ENCODE measurements at regions not wholly inside any gene's neighbourhood (a gene's known extent, or its start where the extent isn't known, plus 50 kb on each side); places are given as distances from the start of the nearest gene placed in this dataset.

DNA sequence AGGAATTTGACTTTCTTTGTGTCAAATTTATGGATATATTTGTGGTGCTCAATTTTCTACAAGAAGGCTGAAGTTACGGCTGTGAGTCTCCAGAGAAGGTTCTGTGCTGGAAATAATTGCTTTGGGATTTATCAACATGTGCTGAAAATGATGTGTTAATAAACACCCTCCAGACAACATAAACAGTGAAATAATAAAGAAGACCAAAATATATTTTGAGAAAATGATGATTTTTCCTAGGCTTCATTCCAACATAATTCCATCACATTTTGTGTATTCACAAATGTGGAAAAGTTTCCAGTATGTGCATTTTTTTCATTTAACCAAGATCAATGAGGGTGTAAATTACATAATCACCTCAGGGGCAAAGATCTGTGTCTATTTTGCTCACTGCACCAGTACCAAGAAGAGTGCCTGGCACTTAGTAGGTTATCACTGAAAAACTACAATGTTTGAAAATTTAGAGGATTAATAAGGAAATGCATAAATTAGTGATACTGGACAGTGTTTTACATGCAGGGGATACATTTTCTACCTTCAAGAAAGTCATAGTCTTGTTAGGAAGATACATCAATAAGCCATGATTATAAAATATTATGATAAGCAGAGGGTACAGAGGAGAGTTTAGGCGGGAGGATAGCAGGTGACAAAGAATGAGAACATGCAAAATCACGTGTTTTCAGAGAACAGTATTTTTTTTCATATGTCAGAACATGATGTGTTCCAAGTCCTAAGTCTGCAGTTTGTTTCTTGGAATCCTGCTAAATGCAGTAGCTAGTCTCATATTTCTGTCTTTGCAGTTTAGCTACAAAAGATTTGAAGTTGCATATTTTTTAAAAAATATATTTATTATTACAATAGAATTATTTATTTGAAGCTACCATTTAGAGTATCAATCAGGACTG is 127.6 kb upstream of the DLGAP1 start:
- TF ChIP-seq, protein P1, sequence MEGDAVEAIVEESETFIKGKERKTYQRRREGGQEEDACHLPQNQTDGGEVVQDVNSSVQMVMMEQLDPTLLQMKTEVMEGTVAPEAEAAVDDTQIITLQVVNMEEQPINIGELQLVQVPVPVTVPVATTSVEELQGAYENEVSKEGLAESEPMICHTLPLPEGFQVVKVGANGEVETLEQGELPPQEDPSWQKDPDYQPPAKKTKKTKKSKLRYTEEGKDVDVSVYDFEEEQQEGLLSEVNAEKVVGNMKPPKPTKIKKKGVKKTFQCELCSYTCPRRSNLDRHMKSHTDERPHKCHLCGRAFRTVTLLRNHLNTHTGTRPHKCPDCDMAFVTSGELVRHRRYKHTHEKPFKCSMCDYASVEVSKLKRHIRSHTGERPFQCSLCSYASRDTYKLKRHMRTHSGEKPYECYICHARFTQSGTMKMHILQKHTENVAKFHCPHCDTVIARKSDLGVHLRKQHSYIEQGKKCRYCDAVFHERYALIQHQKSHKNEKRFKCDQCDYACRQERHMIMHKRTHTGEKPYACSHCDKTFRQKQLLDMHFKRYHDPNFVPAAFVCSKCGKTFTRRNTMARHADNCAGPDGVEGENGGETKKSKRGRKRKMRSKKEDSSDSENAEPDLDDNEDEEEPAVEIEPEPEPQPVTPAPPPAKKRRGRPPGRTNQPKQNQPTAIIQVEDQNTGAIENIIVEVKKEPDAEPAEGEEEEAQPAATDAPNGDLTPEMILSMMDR (conservative IDR thresholded peaks at IDR 0.05), result no peak
- TF ChIP-seq ZFX (IDR thresholded peaks at IDR 0.05), result no peak

All from C4-2B (cell line).